Effector CD4-positive, alpha-beta T cell (primary cell): ENCODE measurements at regions not wholly inside any gene's neighbourhood (a gene's known extent, or its start where the extent isn't known, plus 50 kb on each side); places are given as distances from the start of the nearest gene placed in this dataset.

Experiments used
- DNase-seq: peaks from one replicate; pipeline ENCODE4 v3.0.0-alpha.2; 2020

DNA sequence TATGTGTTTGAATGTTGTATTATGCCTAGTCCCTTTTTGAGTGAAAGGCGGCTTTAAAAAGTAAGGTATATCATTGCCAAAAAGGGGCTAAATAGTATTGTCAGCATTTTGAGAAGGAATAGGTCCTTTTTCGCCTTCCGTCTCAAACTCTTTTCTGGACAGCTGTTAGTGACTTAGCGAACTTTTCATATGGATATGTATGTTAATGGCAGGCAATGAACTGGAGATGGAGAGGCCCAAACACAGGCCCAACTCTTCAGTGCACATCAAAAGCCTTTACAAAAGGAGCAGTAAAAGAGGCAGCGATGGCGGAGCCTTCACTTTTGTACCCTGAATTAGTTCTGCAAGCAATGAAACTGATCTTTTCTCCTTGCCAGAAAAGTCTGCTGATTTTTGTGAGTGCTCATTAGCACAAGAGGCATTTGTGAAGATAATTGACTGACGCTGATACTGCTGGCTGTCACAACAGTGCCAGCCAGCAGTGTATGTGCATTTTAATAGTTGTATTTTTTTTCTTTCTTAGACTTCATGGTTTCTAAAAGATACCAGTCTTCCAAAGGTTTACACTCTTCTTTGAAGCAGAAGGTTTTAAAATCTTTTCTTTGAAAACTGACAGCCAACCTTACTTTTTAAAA lies 243.7 kb upstream of the SP8 start:
- no peak for DNase-seq

DNA sequence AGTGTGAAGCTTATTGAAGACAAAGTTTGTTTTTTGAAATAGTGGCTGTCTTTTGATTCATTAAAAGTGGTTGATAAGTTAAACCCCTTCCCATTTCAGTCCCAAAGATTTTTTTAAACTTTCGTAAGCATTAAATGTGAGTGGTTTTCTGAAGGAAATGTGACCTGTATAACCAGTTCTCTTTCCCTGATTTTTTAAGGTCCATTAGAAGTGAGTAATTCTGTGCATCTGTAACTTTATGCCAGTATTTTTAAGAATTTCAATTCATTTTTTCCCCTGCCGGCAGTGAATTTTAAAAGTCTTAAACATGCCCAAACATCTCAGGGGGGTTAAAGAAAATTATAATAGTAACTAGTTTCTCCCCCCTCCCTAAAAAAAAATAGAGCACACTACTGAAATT lies 254.6 kb upstream of the SP8 start:
- DNase-seq = no peak

- DNase-seq = no peak
Observed at GRCh38 chr7:21041666-21042065, 255.0 kb upstream of the SP8 start.

- no peak for DNase-seq
Observed at GRCh38 chr7:21044384-21044783, 257.7 kb upstream of the SP8 start.

- no peak for DNase-seq
Observed at GRCh38 chr7:21044913-21045568, 258.4 kb upstream of the SP8 start.

GRCh38 chr7:21051865-21052264 lies 265.2 kb upstream of the SP8 start:
- DNase-seq = no peak

GRCh38 chr7:21054427-21055112 lies 267.9 kb upstream of the SP8 start:
- DNase-seq = no peak

DNA sequence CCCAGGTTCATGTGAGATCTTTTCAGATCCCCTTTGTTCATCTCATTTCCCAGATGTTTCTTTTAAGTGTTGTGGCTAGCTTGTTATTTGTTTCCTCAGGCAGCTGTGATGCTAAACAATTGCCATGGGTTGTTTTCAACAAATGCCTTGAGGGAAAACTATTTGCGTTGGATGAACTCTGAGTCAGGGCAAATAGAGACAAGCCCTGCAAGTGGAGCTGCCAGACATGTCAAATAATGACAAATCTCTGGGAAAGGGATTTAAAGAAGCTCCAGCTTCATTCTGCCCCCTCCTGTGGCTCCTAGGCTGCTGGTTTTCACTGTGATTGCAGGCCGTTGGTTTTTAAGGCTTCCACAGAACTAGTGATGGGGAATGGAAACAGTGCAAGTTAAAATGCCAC lies 272.4 kb upstream of the SP8 start:
- DNase-seq = no peak

DNA sequence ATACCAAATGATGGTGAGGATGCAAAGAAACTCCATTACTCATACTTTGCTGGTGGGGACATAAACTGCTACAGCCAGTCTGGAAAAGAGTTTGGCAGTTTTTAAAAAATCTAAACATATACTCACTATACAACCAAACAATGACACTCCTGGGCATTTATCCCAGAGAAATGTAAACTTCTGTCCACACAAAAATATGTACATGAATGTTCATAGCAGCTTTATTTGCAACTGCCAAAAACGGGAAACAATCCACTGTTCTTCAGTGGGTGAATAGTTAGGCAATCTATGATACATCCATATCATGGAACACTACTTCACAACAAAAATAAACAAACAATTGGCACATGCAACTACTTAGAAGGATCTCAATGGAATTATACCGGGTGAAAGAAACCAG lies 276.4 kb upstream of the SP8 start:
- DNase-seq = no peak

DNA sequence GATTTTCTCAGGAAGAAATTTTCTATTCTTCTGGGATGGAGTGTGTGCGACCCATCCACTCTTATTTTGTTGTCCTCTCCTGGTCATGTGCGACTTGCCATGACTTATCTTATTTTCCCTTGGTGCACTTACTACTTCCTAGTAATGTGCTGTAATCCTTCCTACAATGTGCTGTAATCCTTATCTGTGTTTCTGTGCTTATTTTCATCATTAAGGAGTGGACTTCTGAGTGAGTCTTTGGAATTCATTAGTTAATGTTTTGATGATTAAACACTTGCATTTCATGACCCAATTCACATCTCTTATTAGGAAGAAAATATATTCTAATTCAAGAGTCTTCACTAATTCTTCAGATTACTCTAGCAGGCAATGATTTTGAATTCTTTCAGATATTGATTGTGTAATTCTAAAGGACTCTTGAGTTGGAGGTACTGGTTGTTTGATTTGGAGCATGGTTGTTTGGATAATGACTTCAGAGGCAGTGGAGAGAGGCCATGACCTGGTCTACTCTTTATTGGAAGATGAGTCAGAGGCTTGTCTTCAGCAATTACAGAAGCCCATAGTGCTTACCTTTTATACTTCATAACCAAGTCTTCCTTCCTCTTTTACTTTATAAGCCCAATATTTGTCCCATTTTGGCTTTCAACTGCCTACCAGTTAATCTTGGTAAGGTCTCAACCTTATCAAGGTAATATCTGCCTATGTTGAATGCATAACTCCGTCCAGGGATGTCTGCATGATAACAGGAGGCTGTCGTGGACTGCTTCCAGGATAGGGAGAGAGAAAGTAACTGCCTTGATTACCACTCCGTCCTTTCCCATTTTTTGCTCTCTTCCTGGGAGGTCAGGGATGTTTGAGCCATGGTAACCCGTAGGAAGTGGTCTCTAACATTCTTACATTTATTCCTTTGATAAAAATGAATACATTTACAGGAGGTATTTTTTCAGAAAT lies 278.3 kb upstream of the SP8 start:
- no peak for DNase-seq

DNA sequence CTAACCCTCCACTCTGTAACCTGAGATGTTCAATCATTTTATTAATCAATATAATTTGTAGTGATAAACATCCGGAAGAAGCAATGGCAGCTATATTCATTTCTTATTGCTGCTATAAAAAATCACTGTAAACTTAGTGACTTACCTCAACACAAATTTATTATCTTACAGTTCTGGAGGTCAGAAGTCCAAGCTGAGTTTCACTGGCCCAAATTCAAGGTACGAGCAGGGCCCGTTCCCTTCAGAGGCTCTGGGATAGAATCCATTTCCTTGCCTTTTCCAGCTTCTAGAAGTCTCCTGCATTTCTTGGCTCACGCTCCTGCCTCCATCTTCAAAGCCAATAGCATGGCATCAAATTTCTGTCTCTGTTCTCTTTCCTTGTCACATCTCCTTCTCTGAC lies 279.5 kb upstream of the SP8 start:
- no peak for DNase-seq

DNA sequence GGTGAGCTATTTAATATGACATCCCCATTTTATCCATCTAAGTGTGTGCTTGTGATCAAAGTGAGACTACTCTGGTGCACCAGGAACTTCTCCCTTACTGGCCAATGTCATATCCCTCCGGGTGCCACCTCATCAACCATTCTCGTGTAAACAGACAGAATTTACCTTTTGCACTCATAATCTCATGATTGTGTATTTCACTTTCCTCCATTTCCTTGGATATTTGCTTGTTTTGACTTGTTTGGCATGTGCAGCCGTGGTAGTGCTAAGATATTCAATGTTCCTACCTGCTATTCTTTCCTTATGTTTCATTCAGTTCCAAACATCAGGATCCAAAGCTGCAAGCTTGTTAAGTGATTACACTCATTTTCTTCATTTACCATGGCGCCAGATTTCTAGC lies 280.5 kb upstream of the SP8 start:
- no peak for DNase-seq

DNA sequence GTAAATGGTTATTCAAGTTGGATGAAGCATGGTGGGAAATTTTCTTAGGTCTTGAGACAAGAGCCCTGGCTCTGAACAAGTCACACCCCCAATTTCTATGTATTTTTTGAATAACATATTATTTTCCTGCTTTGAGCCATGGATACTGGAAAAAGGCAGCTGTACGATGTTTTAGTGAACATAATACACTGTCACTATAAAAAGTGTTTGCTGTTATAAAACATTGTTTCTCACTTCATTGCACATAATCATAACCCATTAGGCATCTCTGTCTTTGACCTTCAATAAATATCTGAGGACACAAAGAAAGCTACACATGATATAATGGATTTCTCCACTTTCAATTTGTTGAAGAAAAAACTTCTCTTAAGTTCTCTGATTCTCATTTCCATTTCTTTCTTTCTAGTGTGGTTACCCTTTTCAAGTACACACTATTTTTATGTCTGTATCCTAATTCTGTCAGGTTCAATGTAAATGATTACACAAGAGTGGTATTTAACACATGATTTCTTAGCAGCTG lies 283.9 kb upstream of the SP8 start:
- no peak for DNase-seq

DNA sequence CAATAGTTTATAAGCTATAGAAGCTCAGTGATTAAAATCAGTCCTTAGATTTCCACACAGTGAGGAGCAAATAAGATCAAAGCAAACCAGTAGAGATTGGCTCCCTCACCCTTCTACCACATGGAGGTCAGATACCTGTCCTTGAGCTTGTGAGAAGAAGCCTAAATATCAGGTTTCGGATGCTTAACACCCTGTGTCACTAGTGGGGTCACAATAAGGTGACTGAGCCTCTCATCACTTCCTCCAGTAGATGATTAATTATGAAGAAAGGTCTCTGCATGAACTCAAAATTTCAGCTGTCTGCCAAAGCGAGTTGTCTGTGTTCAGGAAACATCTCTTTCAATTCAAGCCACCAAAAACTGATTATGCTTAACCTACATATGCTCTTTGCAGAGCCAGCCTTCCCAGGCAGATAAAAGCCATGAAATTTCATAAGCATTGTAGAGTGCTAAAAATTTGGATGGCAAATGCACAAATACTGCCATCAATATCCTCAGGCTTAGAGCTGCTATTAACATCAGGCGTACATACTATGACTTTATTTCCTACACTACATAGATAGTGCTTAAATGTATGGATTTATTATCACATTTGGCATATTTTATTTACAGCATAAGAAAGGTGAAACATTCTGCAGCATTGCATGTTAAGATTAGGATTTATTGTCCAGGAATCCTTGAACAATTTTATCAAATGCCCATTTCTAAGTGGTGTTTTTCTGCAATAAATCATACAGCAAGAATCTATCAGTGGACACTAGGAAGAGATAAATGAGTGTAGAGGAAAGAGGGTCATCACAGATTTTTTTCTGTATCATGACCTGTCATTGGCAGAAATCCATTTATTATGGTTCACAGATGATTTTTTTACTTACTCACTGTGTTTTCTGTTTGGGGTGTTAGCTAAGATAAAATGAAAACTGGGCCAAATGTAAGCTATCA lies 285.1 kb upstream of the SP8 start:
- no peak for DNase-seq

GRCh38 chr7:21076054-21076453 lies 289.4 kb upstream of the SP8 start:
- no peak for DNase-seq

DNA sequence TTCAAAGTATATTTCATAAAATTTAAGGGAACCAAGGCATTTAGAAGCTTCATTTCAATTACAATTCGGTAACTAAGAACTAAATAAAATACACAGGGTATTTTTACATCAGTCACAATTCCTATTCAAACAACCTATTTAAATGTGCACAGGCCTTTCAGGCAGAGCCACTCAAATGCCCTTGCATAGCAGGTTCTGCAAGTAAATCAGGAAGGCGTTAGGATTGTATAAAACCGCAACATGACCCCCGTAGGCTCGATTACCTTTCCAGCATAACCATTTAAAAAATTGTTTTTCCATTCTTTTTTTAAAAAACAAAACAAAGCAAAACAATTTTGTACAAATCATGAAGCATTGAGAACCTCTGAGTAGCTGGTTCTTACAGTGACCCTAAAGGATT lies 289.9 kb upstream of the SP8 start:
- DNase-seq = no peak

DNA sequence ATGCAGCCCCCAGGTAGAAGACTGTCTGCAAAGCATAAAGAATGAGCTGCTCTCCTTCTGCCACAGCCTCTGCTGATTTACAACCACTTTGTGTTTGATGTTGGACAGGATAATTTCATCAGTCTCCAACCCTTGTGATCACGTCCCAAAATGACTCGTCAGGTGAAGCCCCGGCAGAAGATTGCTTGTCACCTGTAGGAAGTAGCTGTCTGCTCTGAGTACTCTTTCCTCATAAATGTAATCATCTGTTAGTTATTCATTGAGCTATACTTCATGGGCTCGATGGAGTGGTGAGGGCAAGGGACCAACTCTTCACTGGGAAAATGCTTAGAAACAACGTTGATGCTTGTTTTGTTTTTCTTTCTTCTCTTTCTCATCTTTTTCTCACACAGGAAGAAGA lies 290.9 kb upstream of the SP8 start:
- no peak for DNase-seq

- DNase-seq = no peak
Observed at GRCh38 chr7:21084286-21084685, 297.6 kb upstream of the SP8 start.

DNA sequence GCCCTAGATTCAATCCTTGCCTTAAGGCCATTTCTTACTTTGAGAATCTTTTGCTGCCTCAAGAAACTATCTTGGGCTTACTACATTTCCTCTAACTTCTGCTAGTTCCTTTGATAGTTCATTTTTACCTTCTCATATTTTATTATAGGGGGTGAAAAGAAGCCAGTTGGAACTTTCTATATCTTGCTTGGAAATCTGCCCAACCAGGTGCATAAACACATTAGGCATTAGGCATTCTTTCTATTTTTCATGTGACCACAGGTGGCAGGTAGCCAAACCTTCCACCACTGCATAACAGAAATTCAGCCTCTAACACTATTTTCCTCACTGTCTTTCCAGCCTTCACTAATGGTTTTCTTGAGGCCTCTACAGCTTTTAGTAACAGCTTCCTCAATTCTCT lies 300.0 kb upstream of the SP8 start:
- no peak for DNase-seq

- DNase-seq = no peak
Observed at GRCh38 chr7:21089653-21090052, 303.0 kb upstream of the SP8 start.

- no peak for DNase-seq
Observed at GRCh38 chr7:21092766-21093702, 306.3 kb upstream of the SP8 start.
